Hypothalamus (tissue), 51 donors: ENCODE measurements at regions not wholly inside any gene's neighbourhood (a gene's known extent, or its start where the extent isn't known, plus 50 kb on each side); places are given as distances from the start of the nearest gene placed in this dataset.

ENCODE experiments used
- DNase-seq, 51 donors: peaks; one replicate each; lab custom pipeline; 2025; lab: John Stamatoyannopoulos, UW

- DNase-seq, result no peak
Measured at GRCh38 chr20:39242614-39243013, 280.5 kb downstream of the DHX35 start.

GRCh38 chr20:39234520-39235095, 272.5 kb downstream of the DHX35 start:
- no peak for DNase-seq

DNA sequence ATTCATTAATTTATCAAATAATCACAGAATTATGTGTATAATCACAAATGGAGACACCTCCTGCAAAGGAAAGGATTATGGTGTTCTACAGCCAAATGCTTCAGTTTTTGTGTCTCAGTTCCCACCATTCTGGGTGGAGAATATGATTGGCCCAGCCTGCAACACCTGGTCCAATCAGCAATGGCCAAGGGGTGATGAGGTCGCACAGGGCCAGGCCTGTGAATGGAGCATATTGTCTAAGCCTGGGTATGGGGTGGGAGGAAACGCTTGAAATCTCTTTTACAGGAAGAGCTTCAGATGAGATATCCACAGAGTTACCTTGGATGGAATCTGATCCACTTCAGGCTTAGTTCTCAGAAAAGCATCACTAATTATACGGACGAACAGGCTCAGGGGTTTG, 271.6 kb downstream of the DHX35 start:
- DNase-seq, result no peak

- no peak for DNase-seq
Measured at GRCh38 chr20:39227416-39227815, 265.3 kb downstream of the DHX35 start.

DNA sequence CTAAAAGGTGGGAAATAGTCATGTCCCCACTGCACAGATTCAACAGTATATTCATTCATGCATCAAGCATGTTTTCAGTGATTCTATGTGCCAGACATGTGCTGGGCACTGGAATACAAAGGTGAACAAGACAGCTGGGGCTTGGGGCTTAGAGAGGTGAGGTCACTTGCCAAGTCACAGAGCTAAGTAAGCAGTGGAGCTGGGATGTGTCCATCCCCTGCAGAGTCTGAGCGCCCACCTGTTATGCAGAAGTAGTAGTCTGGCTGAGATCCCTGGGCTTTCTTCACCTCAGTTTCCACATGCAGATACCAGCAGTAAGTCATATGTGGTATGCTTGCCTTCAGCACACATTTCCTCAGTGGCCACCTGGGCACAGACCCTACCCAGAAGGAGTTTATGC, 263.8 kb downstream of the DHX35 start:
- DNase-seq, result no peak

DNA sequence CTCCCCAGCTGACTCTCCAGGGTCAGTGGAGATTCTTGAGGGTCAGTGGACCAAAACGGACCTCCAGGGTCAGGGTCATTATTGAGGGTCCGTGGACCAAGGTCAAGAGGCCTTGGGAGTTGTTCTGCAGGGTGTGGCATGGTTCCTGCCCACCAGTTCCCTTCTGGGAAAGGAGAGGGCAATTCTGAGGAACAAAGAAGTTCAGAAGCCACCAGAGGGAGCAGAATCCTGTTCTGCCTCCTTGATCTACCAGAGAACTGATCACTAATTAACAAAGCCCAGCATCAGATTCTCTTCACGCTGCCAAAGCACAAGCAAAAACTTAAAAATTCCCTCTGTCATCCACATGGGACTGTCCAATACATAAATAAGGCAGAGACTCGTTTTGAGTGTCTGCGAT, 263.4 kb downstream of the DHX35 start:
- no peak for DNase-seq

DNA sequence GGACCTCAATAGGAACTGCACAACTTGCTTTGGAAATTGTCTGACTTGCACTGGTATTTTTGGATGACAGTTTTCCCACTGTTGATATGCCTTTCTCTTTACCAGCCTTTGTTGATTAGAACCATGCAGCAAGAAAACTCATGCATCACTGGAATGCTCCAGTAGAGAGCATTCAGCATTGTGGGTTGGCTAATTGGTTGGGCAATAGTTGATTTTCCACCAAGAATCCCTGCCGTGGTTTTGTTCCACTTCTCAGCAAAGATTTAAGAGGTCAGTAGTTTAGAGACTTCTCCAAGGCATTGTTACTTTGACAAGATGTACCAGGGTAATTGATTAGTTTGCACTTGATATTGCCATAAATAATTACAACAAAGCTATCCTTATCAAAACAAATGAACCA, 260.0 kb downstream of the DHX35 start:
- no peak for DNase-seq

GRCh38 chr20:39216195-39216594, 254.1 kb downstream of the DHX35 start:
- no peak for DNase-seq

- DNase-seq, result no peak
Measured at GRCh38 chr20:39214828-39215227, 252.7 kb downstream of the DHX35 start.

DNA sequence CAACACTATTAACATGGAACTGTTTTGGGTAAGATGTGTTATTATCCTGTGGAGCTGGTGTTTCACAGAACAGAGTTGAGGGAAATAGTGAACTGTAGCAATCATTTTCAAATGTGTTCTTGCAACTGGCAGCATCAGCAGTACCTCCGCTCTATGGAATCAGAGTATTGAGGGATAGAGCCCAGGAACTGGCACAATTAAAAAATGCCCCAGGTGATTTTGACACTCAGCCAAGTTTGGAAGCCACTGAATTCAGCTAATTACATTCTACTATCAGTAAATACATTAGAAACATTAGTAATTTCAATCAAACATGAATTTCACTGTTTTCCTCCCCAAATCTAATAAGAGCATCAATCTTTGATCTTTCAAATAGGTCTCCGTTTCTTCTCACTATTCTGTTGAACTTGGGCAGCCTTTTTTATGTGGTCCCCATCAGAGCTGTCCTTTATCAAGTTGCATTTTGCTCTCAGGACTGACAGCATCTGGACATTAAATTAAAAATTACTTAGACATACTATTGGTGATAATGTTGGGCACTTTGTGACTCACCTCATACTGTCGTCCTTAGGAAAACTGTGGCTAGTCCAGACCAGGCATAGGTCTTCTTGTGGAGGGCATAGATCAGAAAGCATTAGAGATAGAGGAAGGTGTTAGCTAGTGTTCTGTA, 251.5 kb downstream of the DHX35 start:
- DNase-seq, result no peak

GRCh38 chr20:39211060-39211748, 249.1 kb downstream of the DHX35 start:
- no peak for DNase-seq

- DNase-seq, result no peak
Measured at GRCh38 chr20:39210341-39211036, 248.3 kb downstream of the DHX35 start.

GRCh38 chr20:39206899-39207564, 244.9 kb downstream of the DHX35 start:
- no peak for DNase-seq

GRCh38 chr20:39195582-39196021, 233.5 kb downstream of the DHX35 start:
- no peak for DNase-seq

- DNase-seq, result no peak
Measured at GRCh38 chr20:39190666-39191570, 228.8 kb downstream of the DHX35 start.

DNA sequence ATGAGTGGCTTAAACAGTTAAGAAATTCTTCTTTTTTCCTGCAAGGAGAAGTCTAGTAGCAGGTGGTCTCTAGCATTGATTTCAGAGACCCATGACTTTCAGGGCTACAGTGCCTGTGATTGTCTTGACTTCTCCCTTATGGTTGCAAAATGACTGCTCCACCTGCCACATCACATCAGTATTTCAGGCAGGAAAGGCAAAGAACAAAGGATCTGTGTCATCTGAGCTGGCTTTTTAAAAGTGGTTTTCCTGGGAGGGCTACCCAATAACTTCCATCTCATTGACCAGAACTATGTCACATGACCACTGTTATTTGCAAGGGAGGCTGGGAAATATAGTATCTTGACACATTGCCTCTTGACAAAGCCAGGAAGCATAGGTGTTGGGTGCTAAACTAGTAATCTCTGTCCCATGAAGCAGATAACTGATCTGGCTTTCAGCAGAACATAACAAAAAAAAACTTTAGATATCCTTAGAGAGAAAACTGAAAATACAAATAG, 226.2 kb downstream of the DHX35 start:
- DNase-seq, result no peak

DNA sequence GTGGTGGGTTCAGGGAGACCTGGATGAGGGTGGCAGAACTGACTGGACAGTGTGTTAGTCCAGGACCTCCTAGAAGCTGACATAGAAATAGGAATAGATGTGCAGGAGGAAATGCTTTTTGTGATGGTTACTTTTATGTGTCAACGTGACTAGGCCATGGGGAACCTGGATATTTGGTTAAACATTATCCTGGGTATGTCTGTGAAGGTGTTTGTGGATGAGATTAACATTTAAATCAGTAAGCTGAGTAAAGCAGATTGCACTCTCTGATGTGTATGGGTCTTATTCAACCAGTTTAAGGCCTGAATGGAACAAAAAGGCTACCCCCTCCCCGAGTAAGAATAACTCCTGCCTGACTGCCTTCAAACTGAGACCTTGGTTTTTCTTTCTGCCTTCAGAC, 219.3 kb downstream of the DHX35 start:
- DNase-seq, result no peak

- no peak for DNase-seq
Measured at GRCh38 chr20:39176457-39176856, 214.3 kb downstream of the DHX35 start.

DNA sequence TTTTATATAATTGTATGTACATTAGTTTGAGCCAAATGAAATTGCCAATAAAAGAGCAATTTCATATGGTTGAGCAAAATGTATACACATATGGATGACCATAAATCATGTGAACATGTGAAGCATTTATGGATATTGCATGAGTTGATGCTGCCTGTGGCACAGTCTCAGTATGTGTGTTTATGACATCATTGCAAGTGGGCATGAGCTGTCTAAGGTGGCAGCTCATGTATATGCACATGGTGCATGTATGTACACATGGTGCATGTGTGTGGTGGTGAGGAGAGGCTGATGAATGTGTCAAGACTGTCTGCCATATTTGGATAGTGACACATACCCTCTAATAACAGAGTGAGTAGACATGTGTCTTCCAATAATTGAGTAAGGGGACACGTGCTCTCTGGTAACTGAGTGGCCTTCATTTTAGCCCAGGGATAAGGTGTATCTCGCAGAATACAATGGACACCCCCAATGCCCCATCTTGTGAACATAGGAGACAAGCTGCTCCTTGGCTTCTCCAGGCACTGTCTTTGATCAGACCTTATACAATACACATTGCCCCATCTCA, 208.8 kb downstream of the DHX35 start:
- DNase-seq, result no peak
